GM12878 (cell line): ENCODE measurements at regions not wholly inside any gene's neighbourhood (a gene's known extent, or its start where the extent isn't known, plus 50 kb on each side); places are given as distances from the start of the nearest gene placed in this dataset.

Experiments used
- ATAC-seq: fragments of 200-7000 bp; cut with Tn5 transposase; 3 replicates; pipeline ENCODE4 v1.9.1; 2020; ENCODE audit warnings: mild to moderate bottlenecking, moderate library complexity
- BruUV-seq: library from RNA; stranded (reverse); fragments of 400-500 nt; replicated peaks from 2 replicates; lab custom pipeline; 2021; lab: Mats Ljungman, UMichigan
- CTCF ChIA-PET: fragments of 300-600 bp; sonication (Branson Sonifier 250); formaldehyde crosslinking; extraction: SDS; loops from one replicate; lab custom pipeline; 2021; ENCODE audit warnings: inconsistent platforms; lab: Yijun Ruan, JAX
- POLR2A ChIA-PET: fragments of 350-600 bp; formaldehyde crosslinking; extraction: SDS; loops from one replicate; lab custom pipeline; 2021; ENCODE audit warnings: inconsistent platforms; lab: Charles Lee
- RAD21 ChIA-PET: fragments of 300-600 bp; sonication (Branson Sonifier 250); formaldehyde crosslinking; loops from one replicate; lab custom pipeline; 2023; ENCODE audit warnings: antibody characterized with exemption; ENCODE audit not compliant: unreplicated experiment; lab: Charles Lee
- SMC1A ChIA-PET: fragments of 300-600 bp; sonication (Branson Sonifier 250); formaldehyde crosslinking; loops from one replicate; lab custom pipeline; 2023; ENCODE audit not compliant: unreplicated experiment, uncharacterized antibody; lab: Charles Lee
- DNase-seq: peaks from one replicate; pipeline ENCODE4 v3.0.0-alpha.2; 2011; ENCODE audit warnings: low read depth, low spot score
- FAIRE-seq: peaks from 3 replicates; lab custom pipeline; 2011; peaks lifted over from hg19 to GRCh38; lab: Jason Lieb, UNC
- H2AFZ ChIP-seq: 2 replicates; pipeline ENCODE4 v1.6.0; 2011; ENCODE audit warnings: low read depth, low read length, control low read depth; ENCODE audit not compliant: control insufficient read depth
- H3K27ac ChIP-seq: 2 replicates; pipeline ENCODE4 v1.5.1; 2011; ENCODE audit warnings: control low read depth; ENCODE audit not compliant: control insufficient read depth, insufficient read depth
- H3K27me3 ChIP-seq, 2 experiments: replicated peaks in 1 of 2; 2 replicates each; pipeline versions ENCODE4 v1.6.0 to v1.6.1; 2011; ENCODE audit warnings: low read length in 1 of 2; ENCODE audit not compliant: control insufficient read depth in 2 of 2, insufficient read depth in 2 of 2
- H3K36me3 ChIP-seq, 2 experiments: 2 replicates each; pipeline ENCODE4 v1.5.1; 2011; ENCODE audit warnings: low read length in 1 of 2; ENCODE audit not compliant: control insufficient read depth in 2 of 2, insufficient read depth in 2 of 2
- H3K4me1 ChIP-seq: 2 replicates; pipeline ENCODE4 v1.6.1; 2011; ENCODE audit warnings: mild to moderate bottlenecking, low read length, moderate library complexity, mixed read lengths; ENCODE audit not compliant: control insufficient read depth, insufficient read depth
- H3K4me2 ChIP-seq: 2 replicates; pipeline ENCODE4 v1.6.0; 2011; ENCODE audit warnings: control low read depth; ENCODE audit not compliant: control insufficient read depth, insufficient read depth
- H3K4me3 ChIP-seq: fragments of 200-600 bp; sonication (generic); 2 replicates; pipeline ENCODE4 v1.5.1; 2016
- H3K79me2 ChIP-seq: 2 replicates; pipeline ENCODE4 v1.6.0; 2011; ENCODE audit warnings: low read length; ENCODE audit not compliant: control insufficient read depth, insufficient read depth
- H3K9ac ChIP-seq: 2 replicates; pipeline ENCODE4 v1.8.0; 2011; ENCODE audit warnings: low read length, control low read depth, mixed read lengths; ENCODE audit not compliant: control insufficient read depth, insufficient read depth
- H3K9me3 ChIP-seq: replicated peaks from 3 replicates; pipeline ENCODE4 v1.5.1; 2011; ENCODE audit warnings: mild to moderate bottlenecking, low read length; ENCODE audit not compliant: control insufficient read depth, insufficient read depth
- H4K20me1 ChIP-seq: 2 replicates; pipeline ENCODE4 v1.6.0; 2011; ENCODE audit not compliant: control insufficient read depth, insufficient read depth
- BHLHE40 ChIP-seq, 2 experiments: fragments of 450-650 bp in 1 of 2; IDR thresholded peaks; 2 replicates each; pipeline ENCODE4 v1.6.1; 2011 to 2017; ENCODE audit warnings: low read depth in 2 of 2, borderline replicate concordance in 1 of 2, improper control_type of control experiment in 1 of 2, low read length in 1 of 2, mild to moderate bottlenecking in 1 of 2
- FOS ChIP-seq: IDR thresholded peaks from 3 replicates; pipeline ENCODE4 v1.6.1; 2011; ENCODE audit warnings: borderline replicate concordance; ENCODE audit not compliant: insufficient read length; ENCODE audit errors: extremely low read depth
- NFIC ChIP-seq: IDR thresholded peaks from 2 replicates; pipeline ENCODE4 v1.6.1; 2012; ENCODE audit warnings: low read depth, mild to moderate bottlenecking, inconsistent platforms, low read length, moderate library complexity
- RUNX3 ChIP-seq: IDR thresholded peaks from 2 replicates; pipeline ENCODE4 v1.6.1; 2012; ENCODE audit warnings: low read length, inconsistent platforms
- SUPT20H ChIP-seq: IDR thresholded peaks from 2 replicates; pipeline ENCODE4 v1.6.1; 2011; ENCODE audit warnings: low read depth, mild to moderate bottlenecking, low read length, moderate library complexity, borderline replicate concordance; ENCODE audit not compliant: control insufficient read depth
- YY1 ChIP-seq: IDR thresholded peaks from 2 replicates; pipeline ENCODE4 v1.6.1; 2011; ENCODE audit warnings: low read depth, mild to moderate bottlenecking, low read length
- ZNF24 ChIP-seq: fragments of 450-650 bp; IDR thresholded peaks from 2 replicates; pipeline ENCODE4 v1.6.1; 2017; ENCODE audit warnings: antibody characterized with exemption, mild to moderate bottlenecking
- WGBS: methylation state at CpG from one replicate; pipeline ENCODE4 v1.1.6; 2016; ENCODE audit warnings: low lambda C conversion rate; ENCODE audit not compliant: insufficient replicate concordance, insufficient coverage; ENCODE audit errors: missing lambda C conversion rate; 5-methylcytosine and 5-hydroxymethylcytosine counted together
- in situ Hi-C: fragments of 300-500 bp; cut with MboI; formaldehyde crosslinking; loops from 9 replicates; pipeline ENCODE4 v1.14.3; 2018; ENCODE audit warnings: mixed read lengths
- intact Hi-C: fragments of 100-400 bp; cut with micrococcal nuclease; formaldehyde crosslinking; loops from one replicate; pipeline ENCODE4 v1.14.2; 2022; ENCODE audit not compliant: unreplicated experiment
- TF ChIP-seq, protein P1 (sequence below): fragments of 450-650 bp; IDR thresholded peaks from 2 replicates; pipeline ENCODE4 v1.6.1; 2016; ENCODE audit warnings: mild to moderate bottlenecking, moderate library complexity, borderline replicate concordance

DNA sequence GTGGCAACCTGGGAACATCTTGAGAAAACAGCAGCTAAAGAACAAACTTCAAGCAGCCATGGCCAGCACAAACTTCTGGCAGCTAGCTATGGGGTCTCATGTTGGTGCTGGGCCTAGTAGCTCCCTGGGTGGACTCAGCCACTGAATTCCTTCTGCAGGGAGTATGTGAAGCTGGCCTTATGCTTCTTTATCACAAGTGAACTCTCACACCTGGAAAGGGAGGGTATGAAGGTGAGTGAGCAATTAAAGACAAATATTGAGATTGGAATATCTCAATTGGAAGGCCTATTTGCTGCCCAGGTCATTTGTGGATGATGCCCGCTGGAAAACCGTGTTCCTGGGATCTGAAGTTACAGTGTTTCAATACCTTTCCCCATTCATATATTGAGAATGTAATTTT is 153.3 kb upstream of the RPS6KA3 start:
- POLR2A ChIA-PET: interaction anchor here (1.2 kb wide), 1 partner anchor 18 kb away, joined by 4 read pairs; no protein-coding TSS in a partner anchor

More for the DNA sequence above, 153.3 kb upstream of the RPS6KA3 start:
- no peaks in the 10 kb centered on the region; a peak in 1 of 4 replicates for H3K27me3 ChIP-seq
- SMC1A ChIA-PET: interaction anchor here (1.4 kb wide), 1 partner anchor 13 kb away, joined by 9 read pairs; no protein-coding TSS in a partner anchor
- no peak overlapping the region for H2AFZ ChIP-seq
- in situ Hi-C loops: no loop called here
- no peak for TF ChIP-seq ZNF24
- TF ChIP-seq NFIC: no peak
- TF ChIP-seq, protein P1, sequence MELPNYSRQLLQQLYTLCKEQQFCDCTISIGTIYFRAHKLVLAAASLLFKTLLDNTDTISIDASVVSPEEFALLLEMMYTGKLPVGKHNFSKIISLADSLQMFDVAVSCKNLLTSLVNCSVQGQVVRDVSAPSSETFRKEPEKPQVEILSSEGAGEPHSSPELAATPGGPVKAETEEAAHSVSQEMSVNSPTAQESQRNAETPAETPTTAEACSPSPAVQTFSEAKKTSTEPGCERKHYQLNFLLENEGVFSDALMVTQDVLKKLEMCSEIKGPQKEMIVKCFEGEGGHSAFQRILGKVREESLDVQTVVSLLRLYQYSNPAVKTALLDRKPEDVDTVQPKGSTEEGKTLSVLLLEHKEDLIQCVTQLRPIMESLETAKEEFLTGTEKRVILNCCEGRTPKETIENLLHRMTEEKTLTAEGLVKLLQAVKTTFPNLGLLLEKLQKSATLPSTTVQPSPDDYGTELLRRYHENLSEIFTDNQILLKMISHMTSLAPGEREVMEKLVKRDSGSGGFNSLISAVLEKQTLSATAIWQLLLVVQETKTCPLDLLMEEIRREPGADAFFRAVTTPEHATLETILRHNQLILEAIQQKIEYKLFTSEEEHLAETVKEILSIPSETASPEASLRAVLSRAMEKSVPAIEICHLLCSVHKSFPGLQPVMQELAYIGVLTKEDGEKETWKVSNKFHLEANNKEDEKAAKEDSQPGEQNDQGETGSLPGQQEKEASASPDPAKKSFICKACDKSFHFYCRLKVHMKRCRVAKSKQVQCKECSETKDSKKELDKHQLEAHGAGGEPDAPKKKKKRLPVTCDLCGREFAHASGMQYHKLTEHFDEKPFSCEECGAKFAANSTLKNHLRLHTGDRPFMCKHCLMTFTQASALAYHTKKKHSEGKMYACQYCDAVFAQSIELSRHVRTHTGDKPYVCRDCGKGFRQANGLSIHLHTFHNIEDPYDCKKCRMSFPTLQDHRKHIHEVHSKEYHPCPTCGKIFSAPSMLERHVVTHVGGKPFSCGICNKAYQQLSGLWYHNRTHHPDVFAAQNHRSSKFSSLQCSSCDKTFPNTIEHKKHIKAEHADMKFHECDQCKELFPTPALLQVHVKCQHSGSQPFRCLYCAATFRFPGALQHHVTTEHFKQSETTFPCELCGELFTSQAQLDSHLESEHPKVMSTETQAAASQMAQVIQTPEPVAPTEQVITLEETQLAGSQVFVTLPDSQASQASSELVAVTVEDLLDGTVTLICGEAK: no peak
- TF ChIP-seq SUPT20H: no peak
- no peak for TF ChIP-seq RUNX3
- no peak for TF ChIP-seq YY1
- TF ChIP-seq FOS: no peak
- no peak for TF ChIP-seq BHLHE40 (IDR thresholded peaks at IDR 0.05; ENCODE audit: borderline replicate concordance in 1 of 2, low read depth in 2 of 2, low read length in 1 of 2)
- 58% methylated on average over 2 of the region's 2 CpGs for WGBS
- no peaks in the 10 kb centered on the region for H3K36me3 ChIP-seq
- no peaks in the 10 kb centered on the region for H3K9me3 ChIP-seq
- CTCF ChIA-PET: interaction anchor here (1.3 kb wide), 1 partner anchor 13 kb away, joined by 3 read pairs; no protein-coding TSS in a partner anchor
- intact Hi-C loops: no loop called here
- no peaks in the 10 kb centered on the region for H4K20me1 ChIP-seq
- H3K9ac ChIP-seq: no peak overlapping the region
- no peak for ATAC-seq
- DNase-seq: no peak
- H3K27ac ChIP-seq: no peak overlapping the region
- H3K4me3 ChIP-seq: no peak overlapping the region
- H3K4me2 ChIP-seq: no peak overlapping the region
- FAIRE-seq: no peak
- H3K79me2 ChIP-seq: no peaks in the 10 kb centered on the region
- no TSS peak for BruUV-seq
- peaks cover 12% of the 10 kb centered on the region for H3K4me1 ChIP-seq
- RAD21 ChIA-PET: no interaction called here
